ENCODE measurements at regions not wholly inside any gene's neighbourhood (a gene's known extent, or its start where the extent isn't known, plus 50 kb on each side); places are given as distances from the start of the nearest gene placed in this dataset.

DNA sequence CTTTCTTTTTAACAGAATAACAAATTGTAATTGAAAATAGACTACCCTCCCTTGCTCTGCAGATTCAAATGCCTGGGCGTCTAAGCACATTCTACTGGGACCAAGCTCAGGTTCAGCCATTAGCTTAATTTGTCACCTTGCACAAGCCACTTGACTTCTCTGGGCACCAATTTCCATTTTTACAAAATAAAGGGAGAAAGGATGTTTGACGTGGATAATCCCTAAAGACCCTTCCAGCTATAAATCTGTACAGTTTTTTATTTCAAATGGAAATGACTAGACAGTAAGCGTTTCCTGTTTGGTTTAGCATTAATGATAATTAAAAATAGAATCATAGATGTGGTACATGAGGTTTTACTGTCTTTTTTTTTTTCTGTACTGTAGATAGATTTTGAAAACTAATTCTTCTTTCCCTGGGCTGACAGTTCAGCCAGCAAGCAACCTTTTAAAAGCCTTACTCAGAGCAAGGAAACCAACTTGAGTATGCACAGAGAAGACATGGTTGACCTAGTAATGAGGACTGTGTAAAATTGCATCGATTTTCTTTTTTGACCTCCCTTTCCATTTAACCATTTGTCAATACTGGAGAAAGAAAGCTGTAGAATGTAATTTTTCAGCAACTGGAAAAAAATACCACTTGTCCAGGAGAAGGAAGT lies 1329.5 kb upstream of the CDH8 start:
- no peak for DNase-seq (ENCODE audit: low spot score)

DNA sequence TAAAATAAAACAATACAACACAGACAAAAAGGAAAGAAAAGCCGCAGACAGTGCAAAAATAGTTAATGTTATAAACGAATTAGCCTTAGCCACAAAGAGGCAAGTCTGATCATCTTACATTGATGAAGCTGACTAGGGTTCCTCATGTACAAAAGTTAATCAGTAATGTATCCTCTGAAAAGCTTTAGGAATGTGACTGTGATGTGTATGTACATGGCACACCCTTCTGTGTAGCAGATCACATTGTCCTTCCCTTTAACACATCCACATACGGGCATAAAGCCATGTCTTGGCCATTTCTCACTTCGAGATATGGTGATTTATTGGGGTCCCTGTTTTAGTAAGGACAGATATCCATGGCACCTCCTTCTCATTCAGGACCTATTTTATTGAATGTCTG lies 1327.5 kb upstream of the CDH8 start:
- DNase-seq (ENCODE audit: low spot score) = no peak

GRCh38 chr16:63361032-63361624 lies 1324.9 kb upstream of the CDH8 start:
- peak; percentile 14 for DNase-seq (ENCODE audit: low spot score)

- no peak for DNase-seq (ENCODE audit: low spot score)
These were observed 1313.7 kb upstream of the CDH8 start for GRCh38 chr16:63349961-63350360.

- no peak for DNase-seq (ENCODE audit: low spot score)
These were observed 1309.8 kb upstream of the CDH8 start for GRCh38 chr16:63346000-63346399.

DNA sequence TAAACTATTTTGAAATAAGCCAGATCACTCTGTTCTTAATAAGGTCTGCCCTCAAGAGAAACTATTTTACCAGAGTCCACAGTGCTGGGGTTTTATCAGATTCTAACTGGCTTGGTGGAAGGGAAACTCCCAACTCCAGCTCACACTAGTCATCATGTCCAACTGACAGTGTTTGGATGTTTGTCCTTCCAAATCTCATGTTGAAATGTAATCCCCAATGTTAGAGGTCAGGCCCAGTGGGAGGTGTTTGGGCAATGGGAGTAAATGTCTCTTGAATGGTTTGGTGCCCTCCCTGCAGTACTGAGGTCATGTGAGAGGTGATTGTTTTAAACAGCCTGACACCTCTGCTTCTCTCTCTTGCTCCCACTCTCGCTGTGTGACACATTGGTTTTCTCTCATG lies 1301.0 kb upstream of the CDH8 start:
- DNase-seq (ENCODE audit: low spot score) = no peak

DNA sequence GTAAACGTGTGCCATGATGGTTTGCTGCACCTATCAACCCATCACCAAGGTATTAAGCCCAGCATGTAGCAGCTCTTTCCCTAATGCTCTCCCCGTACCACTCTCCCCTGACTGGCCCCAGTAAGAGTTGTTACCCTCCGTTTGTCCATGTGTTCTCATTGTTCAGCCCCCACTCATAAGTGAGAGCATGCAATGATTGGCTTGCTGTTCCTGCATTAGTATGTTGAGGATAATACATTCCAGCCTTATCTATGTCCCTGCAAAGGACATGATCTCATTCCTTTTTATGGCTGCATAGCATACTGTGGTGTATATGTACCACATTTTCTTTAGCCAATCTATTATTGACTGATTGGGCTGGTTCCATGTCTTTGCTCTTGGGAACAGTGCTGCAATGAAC lies 1294.9 kb upstream of the CDH8 start:
- no peak for DNase-seq (ENCODE audit: low spot score)

DNA sequence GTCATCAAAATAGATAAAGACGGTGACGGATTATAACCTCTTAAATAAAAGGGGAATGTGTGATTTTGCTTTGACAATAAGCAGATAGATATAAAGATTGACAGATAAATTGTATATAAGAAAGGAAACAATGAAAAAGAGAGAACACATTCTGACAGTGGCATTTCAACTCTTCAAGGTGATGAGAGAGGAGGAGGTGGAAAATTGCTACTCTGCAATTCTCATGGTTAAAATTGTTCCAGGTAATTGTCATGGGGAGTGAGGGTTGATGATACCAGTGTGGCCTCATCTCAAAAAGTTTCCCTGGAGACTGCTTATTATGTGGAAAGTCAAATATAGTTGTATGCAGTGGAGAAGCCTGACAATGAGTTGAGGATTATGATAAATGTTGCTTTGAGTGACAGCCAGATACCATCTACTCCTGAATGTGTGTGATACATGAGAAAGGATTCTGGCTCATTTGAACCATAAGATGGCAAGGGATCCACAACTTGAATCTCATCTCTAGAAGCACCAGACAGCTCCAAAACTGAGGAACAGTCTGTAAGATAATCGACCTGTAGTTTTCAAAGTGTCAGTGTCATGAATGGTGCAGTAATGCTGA lies 1290.6 kb upstream of the CDH8 start:
- no peak for DNase-seq (ENCODE audit: low spot score)

- DNase-seq (ENCODE audit: low spot score) = no peak
These were observed 1287.8 kb upstream of the CDH8 start for GRCh38 chr16:63323722-63324705.

GRCh38 chr16:63323055-63323454 lies 1286.8 kb upstream of the CDH8 start:
- DNase-seq (ENCODE audit: low spot score) = no peak

- no peak for DNase-seq (ENCODE audit: low spot score)
These were observed 1279.0 kb upstream of the CDH8 start for GRCh38 chr16:63315229-63315628.

- no peak for DNase-seq (ENCODE audit: low spot score)
These were observed 1276.1 kb upstream of the CDH8 start for GRCh38 chr16:63312346-63312745.

GRCh38 chr16:63311313-63311712 lies 1275.1 kb upstream of the CDH8 start:
- DNase-seq (ENCODE audit: low spot score) = no peak

DNA sequence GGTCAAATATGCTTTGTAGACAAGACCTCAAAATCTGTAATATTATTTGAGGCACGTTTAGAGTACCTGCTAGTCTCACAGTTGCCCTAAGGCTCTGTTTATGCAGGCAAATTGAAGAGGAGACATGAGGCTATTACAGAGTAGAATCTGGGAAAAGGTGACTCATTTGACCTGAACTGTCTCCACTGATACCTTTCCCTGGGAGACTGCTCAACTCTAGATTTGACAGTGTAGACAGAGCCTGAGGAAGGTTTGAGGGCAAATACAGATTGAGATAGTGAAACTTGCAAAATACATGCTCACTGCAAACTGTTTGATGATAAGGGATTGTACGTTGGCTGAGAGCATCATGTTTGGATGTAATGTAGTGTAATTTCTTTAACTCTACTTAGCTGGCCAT lies 1266.6 kb upstream of the CDH8 start:
- DNase-seq (ENCODE audit: low spot score) = no peak

GRCh38 chr16:63301349-63301748 lies 1265.1 kb upstream of the CDH8 start:
- DNase-seq (ENCODE audit: low spot score) = no peak

DNA sequence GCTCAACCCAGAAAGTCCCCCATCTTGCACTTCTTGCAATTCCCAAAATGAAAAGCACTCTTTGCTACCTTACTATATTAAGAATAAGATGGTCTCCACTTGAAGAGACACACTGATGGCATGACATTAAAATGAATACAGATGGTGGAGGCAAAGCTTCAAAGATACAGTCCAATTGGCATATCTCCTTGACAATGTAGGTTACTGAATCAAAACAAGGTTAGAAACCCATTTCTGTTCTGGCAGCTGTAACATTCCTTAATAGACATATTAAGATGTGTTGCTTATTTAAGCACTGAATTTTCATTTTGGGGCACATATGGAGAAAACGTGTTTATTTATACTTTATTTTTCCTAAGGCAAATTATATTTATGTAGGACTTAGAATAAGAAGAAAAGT lies 1262.8 kb upstream of the CDH8 start:
- no peak for DNase-seq (ENCODE audit: low spot score)

GRCh38 chr16:63292036-63292435 lies 1255.8 kb upstream of the CDH8 start:
- DNase-seq (ENCODE audit: low spot score) = no peak

DNA sequence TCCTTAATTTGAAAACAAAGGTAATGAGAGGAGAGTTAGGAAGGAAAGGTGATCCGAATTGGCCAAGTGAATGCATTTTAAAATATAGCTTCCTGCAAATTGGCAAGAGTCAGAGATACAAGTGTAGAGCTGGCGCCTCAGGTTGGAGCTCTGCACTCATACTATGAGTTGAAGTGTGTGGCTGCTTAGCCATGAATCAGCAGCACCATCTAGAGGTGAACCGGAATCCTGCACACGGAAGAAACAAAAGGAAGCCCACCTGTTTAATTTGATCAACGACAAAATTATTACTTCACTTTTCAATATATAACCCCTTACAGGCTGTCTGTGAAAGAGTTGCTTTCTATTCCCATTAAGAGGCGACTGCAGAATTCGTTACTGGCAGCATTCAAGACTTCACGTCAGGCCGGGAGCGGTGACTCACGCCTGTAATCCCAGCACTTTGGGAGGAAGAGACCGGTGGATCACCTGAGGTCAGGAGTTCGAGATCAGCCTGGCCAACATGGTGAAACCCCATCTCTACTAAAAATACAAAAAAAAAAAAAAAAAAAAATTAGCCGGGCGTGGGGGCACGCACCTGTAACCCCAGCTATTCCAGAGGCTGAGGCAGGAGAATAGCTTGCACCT lies 1253.7 kb upstream of the CDH8 start:
- peak; percentile 54 for DNase-seq (ENCODE audit: low spot score)

- DNase-seq (ENCODE audit: low spot score) = no peak
These were observed 1251.2 kb upstream of the CDH8 start for GRCh38 chr16:63287401-63287800.

DNA sequence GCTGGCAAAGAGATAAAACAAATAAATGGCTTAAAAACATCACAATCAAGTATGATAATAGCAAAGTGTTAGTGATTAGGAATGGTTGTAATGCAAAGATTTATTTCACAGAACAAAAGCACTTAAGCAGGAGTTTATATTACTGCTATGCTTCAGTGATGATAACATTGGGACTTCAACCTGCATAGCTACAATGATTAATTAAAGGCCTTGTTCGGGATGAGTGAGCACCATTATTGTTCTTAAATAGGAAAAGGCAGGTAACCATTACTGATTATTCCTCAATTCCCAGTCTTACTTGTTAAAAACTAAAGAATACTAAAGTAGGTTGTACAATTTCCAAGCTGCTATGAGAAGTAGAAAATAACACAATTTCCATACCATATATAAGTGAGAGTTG lies 1247.5 kb upstream of the CDH8 start:
- DNase-seq (ENCODE audit: low spot score) = no peak

GRCh38 chr16:63244631-63245030 lies 1208.4 kb upstream of the CDH8 start:
- DNase-seq (ENCODE audit: low spot score) = no peak

- DNase-seq (ENCODE audit: low spot score) = no peak
These were observed 1205.3 kb upstream of the CDH8 start for GRCh38 chr16:63241497-63242028.
